Neural progenitor cell (in vitro differentiated cells): ENCODE measurements at regions not wholly inside any gene's neighbourhood (a gene's known extent, or its start where the extent isn't known, plus 50 kb on each side); places are given as distances from the start of the nearest gene placed in this dataset.

Experiments used
- DNase-seq: peaks from one replicate; pipeline ENCODE4 v3.0.0-alpha.2; 2016; ENCODE audit warnings: low spot score
- H2AFZ ChIP-seq: fragments of 200-600 bp; sonication (generic); replicated peaks from 2 replicates; pipeline ENCODE4 v1.6.1; 2016; ENCODE audit warnings: antibody characterized with exemption
- H3F3A ChIP-seq: fragments of 200-600 bp; sonication (generic); 2 replicates; pipeline ENCODE4 v1.6.1; 2016; ENCODE audit warnings: antibody characterized with exemption, low read depth
- H3K27ac ChIP-seq: fragments of 200-600 bp; sonication (generic); 2 replicates; pipeline ENCODE4 v1.5.1; 2016; ENCODE audit warnings: mild to moderate bottlenecking
- H3K27me3 ChIP-seq: fragments of 200-600 bp; sonication (generic); 2 replicates; pipeline ENCODE4 v1.6.1; 2016; ENCODE audit warnings: mild to moderate bottlenecking, moderate library complexity
- H3K36me3 ChIP-seq: fragments of 200-600 bp; sonication (generic); 2 replicates; pipeline ENCODE4 v1.5.1; 2016
- H3K4me1 ChIP-seq: fragments of 200-600 bp; sonication (generic); 2 replicates; pipeline ENCODE4 v1.6.1; 2016; ENCODE audit warnings: mixed run types
- H3K4me2 ChIP-seq: fragments of 200-600 bp; sonication (generic); 2 replicates; pipeline ENCODE4 v1.6.1; 2016
- H3K4me3 ChIP-seq: fragments of 200-600 bp; sonication (generic); 2 replicates; pipeline ENCODE4 v1.5.1; 2016
- H3K79me2 ChIP-seq: fragments of 200-600 bp; sonication (generic); 2 replicates; pipeline ENCODE4 v1.6.1; 2016; ENCODE audit warnings: low read depth
- H3K9ac ChIP-seq: fragments of 200-600 bp; sonication (generic); 2 replicates; pipeline ENCODE4 v1.6.1; 2016
- H3K9me3 ChIP-seq: fragments of 200-600 bp; sonication (generic); 2 replicates; pipeline ENCODE4 v1.5.1; 2016; ENCODE audit warnings: low read depth
- H4K20me1 ChIP-seq: fragments of 200-600 bp; sonication (generic); 2 replicates; pipeline ENCODE4 v1.6.1; 2016; ENCODE audit warnings: low read depth
- H3K27ac Mint-ChIP-seq: 3 replicates; pipeline ENCODE4 v1.8.0; 2021; ENCODE audit warnings: mixed read lengths
- H3K27me3 Mint-ChIP-seq: 2 replicates; pipeline ENCODE4 v1.8.0; 2022; ENCODE audit warnings: low read depth, mild to moderate bottlenecking, inconsistent platforms, moderate library complexity, mixed read lengths; ENCODE audit not compliant: insufficient read depth
- H3K36me3 Mint-ChIP-seq: 3 replicates; pipeline ENCODE4 v1.8.0; 2021; ENCODE audit warnings: mixed read lengths
- H3K4me1 Mint-ChIP-seq: 3 replicates; pipeline ENCODE4 v1.8.0; 2021; ENCODE audit warnings: mixed read lengths
- H3K4me3 Mint-ChIP-seq: 3 replicates; pipeline ENCODE4 v1.8.0; 2021; ENCODE audit warnings: mild to moderate bottlenecking, moderate library complexity, mixed read lengths
- H3K9me3 Mint-ChIP-seq: 3 replicates; pipeline ENCODE4 v1.8.0; 2020; ENCODE audit warnings: mixed read lengths
- EZH2 ChIP-seq: fragments of 200-600 bp; sonication (generic); IDR thresholded peaks from 2 replicates; pipeline ENCODE4 v1.6.1; 2017; ENCODE audit warnings: antibody characterized with exemption, mild to moderate bottlenecking, moderate library complexity
- EZH2phosphoT487 ChIP-seq: fragments of 200-600 bp; sonication (generic); IDR thresholded peaks from 2 replicates; pipeline ENCODE4 v1.6.1; 2017; ENCODE audit warnings: antibody characterized with exemption
- TF ChIP-seq, protein P1 (sequence below): fragments of 200-600 bp; sonication (generic); IDR thresholded peaks from 2 replicates; pipeline ENCODE4 v1.5.1; 2017; ENCODE audit warnings: antibody characterized with exemption, mild to moderate bottlenecking

DNA sequence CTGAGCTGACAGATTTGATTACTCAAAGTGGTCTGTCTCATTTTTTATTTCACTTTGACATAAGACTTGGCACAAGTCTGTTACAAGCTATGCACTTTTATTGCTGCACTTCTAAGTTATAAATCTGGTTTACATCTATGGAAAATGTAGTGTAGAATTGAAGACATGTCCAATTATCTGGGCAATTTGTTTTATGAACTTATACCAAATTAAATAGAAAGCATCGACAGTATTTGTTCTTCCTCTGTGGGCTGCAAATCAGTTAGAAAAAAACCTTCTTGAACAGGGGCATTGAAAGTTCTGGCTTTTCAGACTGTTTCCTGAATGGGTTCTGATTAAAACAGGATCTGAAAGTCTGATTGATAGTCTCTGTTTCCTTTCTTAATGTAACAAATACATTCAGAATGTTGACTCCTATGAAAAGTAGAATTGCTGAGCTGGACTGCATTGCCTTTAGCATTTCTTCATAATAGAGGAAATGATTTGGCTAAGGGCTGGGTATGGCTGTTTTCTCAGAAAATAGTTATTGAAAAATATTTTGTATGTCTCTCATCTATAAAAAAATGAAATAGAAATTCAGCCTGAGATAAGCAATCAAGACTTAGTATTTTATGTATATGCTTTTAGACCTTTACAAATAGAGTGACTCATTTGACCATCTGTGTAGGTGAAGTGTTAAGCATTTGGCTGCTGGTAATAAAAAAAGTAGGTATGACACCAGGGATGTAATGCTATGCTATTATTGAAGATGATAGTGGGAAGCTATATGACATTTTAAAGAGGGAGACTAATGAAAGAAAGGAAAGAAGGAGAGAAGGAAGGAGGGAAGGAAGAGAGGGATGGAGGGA, 210.9 kb upstream of the SPRY2 start:
- H3K27ac Mint-ChIP-seq = no peak overlapping the region
- peaks cover 15% of the 10 kb centered on the region for H3K4me1 Mint-ChIP-seq
- Histone ChIP-seq H4K20me1 (no peaks in the 10 kb centered on the region), H3K27ac (no peak overlapping the region), H3K4me3 (no peak overlapping the region), H3K9ac (no peak overlapping the region), H3K36me3 (no peaks in the 10 kb centered on the region), H3K27me3 (no peaks in the 10 kb centered on the region), H3K4me1 (no peaks in the 10 kb centered on the region), H3K9me3 (no peaks in the 10 kb centered on the region), H3F3A (no peaks in the 10 kb centered on the region), H2AFZ (peak overlapping the region; percentile 46), H3K4me2 (no peak overlapping the region), H3K79me2 (no peaks in the 10 kb centered on the region)
- TF ChIP-seq, protein P1, sequence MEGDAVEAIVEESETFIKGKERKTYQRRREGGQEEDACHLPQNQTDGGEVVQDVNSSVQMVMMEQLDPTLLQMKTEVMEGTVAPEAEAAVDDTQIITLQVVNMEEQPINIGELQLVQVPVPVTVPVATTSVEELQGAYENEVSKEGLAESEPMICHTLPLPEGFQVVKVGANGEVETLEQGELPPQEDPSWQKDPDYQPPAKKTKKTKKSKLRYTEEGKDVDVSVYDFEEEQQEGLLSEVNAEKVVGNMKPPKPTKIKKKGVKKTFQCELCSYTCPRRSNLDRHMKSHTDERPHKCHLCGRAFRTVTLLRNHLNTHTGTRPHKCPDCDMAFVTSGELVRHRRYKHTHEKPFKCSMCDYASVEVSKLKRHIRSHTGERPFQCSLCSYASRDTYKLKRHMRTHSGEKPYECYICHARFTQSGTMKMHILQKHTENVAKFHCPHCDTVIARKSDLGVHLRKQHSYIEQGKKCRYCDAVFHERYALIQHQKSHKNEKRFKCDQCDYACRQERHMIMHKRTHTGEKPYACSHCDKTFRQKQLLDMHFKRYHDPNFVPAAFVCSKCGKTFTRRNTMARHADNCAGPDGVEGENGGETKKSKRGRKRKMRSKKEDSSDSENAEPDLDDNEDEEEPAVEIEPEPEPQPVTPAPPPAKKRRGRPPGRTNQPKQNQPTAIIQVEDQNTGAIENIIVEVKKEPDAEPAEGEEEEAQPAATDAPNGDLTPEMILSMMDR = no peak
- TF ChIP-seq EZH2 = no peak
- no peak for TF ChIP-seq EZH2phosphoT487
- H3K4me3 Mint-ChIP-seq = no peak overlapping the region
- no peaks in the 10 kb centered on the region for H3K9me3 Mint-ChIP-seq
- no peaks in the 10 kb centered on the region for H3K27me3 Mint-ChIP-seq
- DNase-seq = no peak
- no peaks in the 10 kb centered on the region for H3K36me3 Mint-ChIP-seq

DNA sequence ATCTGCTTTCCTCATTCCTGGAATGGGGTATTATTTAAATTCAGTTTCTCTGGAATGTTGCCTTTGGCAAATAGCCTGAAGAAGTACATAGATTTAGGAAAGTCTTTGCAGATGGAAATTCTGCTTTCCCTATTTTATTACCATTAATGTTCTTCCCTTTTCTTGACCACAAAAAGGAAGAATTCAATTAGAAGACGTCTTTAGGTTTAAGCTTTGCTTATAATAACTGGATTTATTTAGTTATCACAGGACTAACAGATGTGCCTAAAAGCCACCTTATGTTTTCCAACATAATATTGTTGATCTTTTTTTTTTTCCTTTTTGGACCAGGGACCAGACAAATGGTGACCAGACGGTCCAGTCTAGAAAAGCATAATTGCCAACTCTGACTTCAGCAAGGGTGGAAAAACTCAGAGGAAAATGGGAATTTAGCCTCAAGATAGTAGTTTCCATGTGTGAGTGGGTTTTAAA, 210.1 kb upstream of the SPRY2 start:
- H3K9me3 ChIP-seq = no peaks in the 10 kb centered on the region
- no peak for DNase-seq
- H3K27me3 ChIP-seq = no peaks in the 10 kb centered on the region
- Mint-ChIP-seq H3K27ac (no peak overlapping the region), H3K27me3 (no peaks in the 10 kb centered on the region), H3K4me3 (no peak overlapping the region), H3K4me1 (peaks cover 15% of the 10 kb centered on the region), H3K36me3 (no peaks in the 10 kb centered on the region), H3K9me3 (no peaks in the 10 kb centered on the region)
- H3K4me1 ChIP-seq = no peaks in the 10 kb centered on the region
- H3K4me2 ChIP-seq = no peak overlapping the region
- H3K36me3 ChIP-seq = no peaks in the 10 kb centered on the region
- no peak for TF ChIP-seq EZH2phosphoT487
- TF ChIP-seq, protein P1 = no peak
- TF ChIP-seq EZH2 = no peak
- H3K79me2 ChIP-seq = no peaks in the 10 kb centered on the region
- H3K9ac ChIP-seq = no peak overlapping the region
- H2AFZ ChIP-seq = no peak overlapping the region
- no peaks in the 10 kb centered on the region for H4K20me1 ChIP-seq
- H3K4me3 ChIP-seq = no peak overlapping the region
- H3F3A ChIP-seq = no peaks in the 10 kb centered on the region
- H3K27ac ChIP-seq = no peak overlapping the region

DNA sequence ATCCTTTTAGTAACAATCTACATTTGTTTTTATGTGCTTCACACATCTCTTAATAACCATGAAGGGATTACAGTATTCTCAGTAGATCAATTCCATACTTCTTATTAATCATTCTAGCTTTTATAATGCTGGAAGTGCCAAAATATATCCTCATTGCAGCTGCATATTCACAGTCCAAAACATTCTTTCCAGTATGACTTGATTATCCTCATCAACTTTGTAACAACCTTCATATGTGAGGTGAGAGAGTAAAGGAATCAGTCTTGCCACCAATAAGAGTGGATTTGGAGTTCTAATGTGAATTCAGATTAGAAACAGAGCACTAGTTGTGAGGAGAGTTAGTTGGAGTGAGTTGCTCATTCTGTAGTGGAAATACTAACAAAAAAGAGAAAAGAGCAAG, 208.0 kb upstream of the SPRY2 start:
- Histone ChIP-seq H3K79me2 (no peaks in the 10 kb centered on the region), H4K20me1 (no peaks in the 10 kb centered on the region), H3F3A (no peaks in the 10 kb centered on the region), H3K9me3 (no peaks in the 10 kb centered on the region), H3K36me3 (no peaks in the 10 kb centered on the region), H3K4me2 (no peak overlapping the region), H3K27ac (no peak overlapping the region), H3K4me1 (no peaks in the 10 kb centered on the region), H2AFZ (no peak overlapping the region), H3K27me3 (no peaks in the 10 kb centered on the region), H3K9ac (no peak overlapping the region), H3K4me3 (no peak overlapping the region)
- peaks cover 15% of the 10 kb centered on the region for H3K4me1 Mint-ChIP-seq
- no peak for TF ChIP-seq EZH2
- no peak for TF ChIP-seq EZH2phosphoT487
- TF ChIP-seq, protein P1 = no peak
- no peak overlapping the region for H3K27ac Mint-ChIP-seq
- H3K4me3 Mint-ChIP-seq = no peak overlapping the region
- DNase-seq = no peak
- H3K9me3 Mint-ChIP-seq = no peaks in the 10 kb centered on the region
- no peaks in the 10 kb centered on the region for H3K36me3 Mint-ChIP-seq
- peaks cover 2% of the 10 kb centered on the region for H3K27me3 Mint-ChIP-seq
